HCT116 (cell line): ENCODE measurements at regions not wholly inside any gene's neighbourhood (a gene's known extent, or its start where the extent isn't known, plus 50 kb on each side); places are given as distances from the start of the nearest gene placed in this dataset.

Experiments used
- ATAC-seq: fragments of 200-7000 bp; cut with Tn5 transposase; 2 replicates; pipeline ENCODE4 v1.9.1; 2020; ENCODE audit warnings: mild to moderate bottlenecking, moderate library complexity
- BruUV-seq: library from RNA; stranded (reverse); fragments of 400-500 nt; replicated peaks from 2 replicates; lab custom pipeline; 2021; lab: Mats Ljungman, UMichigan
- CTCF ChIA-PET: fragments of 300-600 bp; sonication (Branson Sonifier 250); formaldehyde crosslinking; loops from one replicate; lab custom pipeline; 2021; ENCODE audit warnings: antibody characterized with exemption; lab: Charles Lee
- POLR2A ChIA-PET: fragments of 300-600, 350-600 bp; sonication (Branson Sonifier 250); formaldehyde crosslinking; loops from one replicate; lab custom pipeline; 2021; ENCODE audit warnings: antibody characterized with exemption; lab: Charles Lee
- RAD21 ChIA-PET, 2 experiments: fragments of 300-600 bp; sonication (Branson Sonifier 250); formaldehyde crosslinking; loops; one replicate each; lab custom pipeline; 2023; ENCODE audit warnings: low total read pairs in 2 of 2; ENCODE audit not compliant: uncharacterized antibody in 2 of 2, unreplicated experiment in 2 of 2, low non-redundant PET in 1 of 2; lab: Charles Lee
- DNase-seq: peaks from one replicate; pipeline ENCODE4 v3.0.0-alpha.2; 2010; ENCODE audit warnings: low read depth, low spot score
- H2AFZ ChIP-seq: fragments of 200-600 bp; shearing (Covaris generic), sonication (generic); 2 replicates; pipeline ENCODE4 v1.6.1; 2017; ENCODE audit warnings: low read depth, mixed run types, mixed read lengths, antibody characterized with exemption, low read length; ENCODE audit not compliant: poor library complexity, severe bottlenecking
- H3K27ac ChIP-seq: 2 replicates; pipeline ENCODE4 v1.5.1; 2012; ENCODE audit warnings: low read depth, low read length
- H3K27me3 ChIP-seq: fragments of 200-600 bp; sonication (generic); 2 replicates; pipeline ENCODE4 v1.6.1; 2016; ENCODE audit warnings: mixed run types, low read length, mixed read lengths; ENCODE audit not compliant: insufficient read depth
- H3K36me3 ChIP-seq, 2 experiments: fragments of 200-500 bp in 1 of 2; fragments of 200-600 bp in 1 of 2; sonication (Bioruptor generic) in 1 of 2; sonication (generic) in 1 of 2; 2 replicates each; pipeline versions ENCODE4 v1.5.1 to v1.6.1; 2014 to 2016; ENCODE audit warnings: low read length in 2 of 2, inconsistent platforms in 1 of 2, mixed read lengths in 1 of 2, mixed run types in 1 of 2; ENCODE audit not compliant: insufficient read depth in 2 of 2, control insufficient read depth in 1 of 2
- H3K4me1 ChIP-seq, 2 experiments: fragments of 200-600 bp in 1 of 2; sonication (generic) in 1 of 2; 2 replicates each; pipeline versions ENCODE4 v1.5.1 to v1.6.1; 2012 to 2017; ENCODE audit warnings: low read length in 2 of 2, inconsistent platforms in 1 of 2, mild to moderate bottlenecking in 1 of 2, mixed read lengths in 1 of 2, mixed run types in 1 of 2, moderate library complexity in 1 of 2; ENCODE audit not compliant: insufficient read depth in 2 of 2, control insufficient read depth in 1 of 2
- H3K4me2 ChIP-seq: fragments of 200-600 bp; sonication (generic); 2 replicates; pipeline ENCODE4 v1.6.1; 2017; ENCODE audit warnings: mixed run types, low read length, mixed read lengths
- H3K4me3 ChIP-seq, 2 experiments: fragments of 200-600 bp in 1 of 2; sonication (generic) in 1 of 2; replicated peaks in 1 of 2; 2 replicates each; pipeline ENCODE4 v1.5.1; 2011 to 2016; ENCODE audit warnings: low read length in 2 of 2, control low read depth in 1 of 2, low read depth in 1 of 2, mild to moderate bottlenecking in 1 of 2, mixed read lengths in 1 of 2, mixed run types in 1 of 2
- H3K79me2 ChIP-seq: fragments of 200-600 bp; sonication (generic); 2 replicates; pipeline ENCODE4 v1.6.1; 2017; ENCODE audit warnings: mild to moderate bottlenecking, mixed run types, low read length, moderate library complexity, mixed read lengths; ENCODE audit not compliant: insufficient read depth
- H3K9ac ChIP-seq: fragments of 200-600 bp; sonication (generic); 2 replicates; pipeline ENCODE4 v1.6.1; 2016; ENCODE audit warnings: low read length, mixed read lengths
- H3K9me2 ChIP-seq: fragments of 200-600 bp; sonication (generic), shearing (Covaris generic); 2 replicates; pipeline ENCODE4 v1.6.1; 2017; ENCODE audit warnings: mixed run types, mild to moderate bottlenecking, moderate library complexity; ENCODE audit not compliant: insufficient read depth
- H3K9me3 ChIP-seq, 2 experiments: fragments of 200-500 bp in 1 of 2; fragments of 200-600 bp in 1 of 2; sonication (Bioruptor generic) in 1 of 2; sonication (generic) in 1 of 2; 2 replicates each; pipeline ENCODE4 v1.6.1; 2014 to 2017; ENCODE audit warnings: low read length in 2 of 2, mixed read lengths in 2 of 2, inconsistent platforms in 1 of 2, low read depth in 1 of 2, mild to moderate bottlenecking in 1 of 2, mixed run types in 1 of 2, moderate library complexity in 1 of 2; ENCODE audit not compliant: control insufficient read depth in 1 of 2, insufficient read depth in 1 of 2
- H4K20me1 ChIP-seq: fragments of 200-600 bp; sonication (generic), shearing (Covaris generic); 2 replicates; pipeline ENCODE4 v1.6.1; 2017; ENCODE audit warnings: mixed run types, mild to moderate bottlenecking, moderate library complexity; ENCODE audit not compliant: insufficient read depth
- CBX3 ChIP-seq: IDR thresholded peaks from 2 replicates; pipeline ENCODE4 v1.6.1; 2012; ENCODE audit warnings: low read depth
- CEBPB ChIP-seq: IDR thresholded peaks from 2 replicates; pipeline ENCODE4 v1.6.1; 2012; ENCODE audit warnings: low read depth
- EGR1 ChIP-seq: IDR thresholded peaks from 2 replicates; pipeline ENCODE4 v1.6.1; 2012; ENCODE audit warnings: low read depth
- ELF1 ChIP-seq: IDR thresholded peaks from 2 replicates; pipeline ENCODE4 v1.6.1; 2012; ENCODE audit warnings: low read depth, borderline replicate concordance
- EZH2 ChIP-seq: fragments of 200-600 bp; sonication (generic); IDR thresholded peaks from 2 replicates; pipeline ENCODE4 v1.6.1; 2017; ENCODE audit warnings: antibody characterized with exemption, mixed run types
- JUND ChIP-seq: IDR thresholded peaks from 2 replicates; pipeline ENCODE4 v1.6.1; 2012
- POLR2A ChIP-seq: IDR thresholded peaks from 2 replicates; pipeline ENCODE4 v1.7.0; 2011; ENCODE audit warnings: borderline replicate concordance; ENCODE audit not compliant: insufficient read depth, insufficient read length; ENCODE audit errors: extremely low read depth
- POLR2AphosphoS5 ChIP-seq: IDR thresholded peaks from 2 replicates; pipeline ENCODE4 v1.6.1; 2011; ENCODE audit warnings: mild to moderate bottlenecking, low read depth, low read length, moderate library complexity
- SIN3A ChIP-seq: IDR thresholded peaks from 2 replicates; pipeline ENCODE4 v1.6.1; 2012; ENCODE audit warnings: low read depth
- SP1 ChIP-seq: IDR thresholded peaks from 2 replicates; pipeline ENCODE4 v1.6.1; 2012; ENCODE audit warnings: low read depth
- SRF ChIP-seq: IDR thresholded peaks from 2 replicates; pipeline ENCODE4 v1.6.1; 2012; ENCODE audit warnings: low read depth
- intact Hi-C: fragments of 100-400 bp; cut with micrococcal nuclease; formaldehyde crosslinking; loops from 2 replicates; pipeline ENCODE4 v1.10.0; 2022
- TF ChIP-seq, protein P1 (sequence below): IDR thresholded peaks from 2 replicates; pipeline ENCODE4 v1.6.1; 2011; ENCODE audit warnings: mild to moderate bottlenecking, low read length, moderate library complexity; ENCODE audit not compliant: insufficient replicate concordance; ENCODE audit errors: extremely low read depth
- TF ChIP-seq, protein P2 (sequence below), 3 experiments: fragments of 200-600 bp in 1 of 3; sonication (generic) in 1 of 3; IDR thresholded peaks in 2 of 3; conservative IDR thresholded peaks in 1 of 3; 2 replicates each; pipeline ENCODE4 v1.5.1; 2012 to 2017; ENCODE audit warnings: low read depth in 2 of 3, low read length in 2 of 3, antibody characterized with exemption in 1 of 3, borderline replicate concordance in 1 of 3, control low read depth in 1 of 3, mild to moderate bottlenecking in 1 of 3, mixed read lengths in 1 of 3, mixed run types in 1 of 3, moderate library complexity in 1 of 3; ENCODE audit not compliant: insufficient read depth in 1 of 3

DNA sequence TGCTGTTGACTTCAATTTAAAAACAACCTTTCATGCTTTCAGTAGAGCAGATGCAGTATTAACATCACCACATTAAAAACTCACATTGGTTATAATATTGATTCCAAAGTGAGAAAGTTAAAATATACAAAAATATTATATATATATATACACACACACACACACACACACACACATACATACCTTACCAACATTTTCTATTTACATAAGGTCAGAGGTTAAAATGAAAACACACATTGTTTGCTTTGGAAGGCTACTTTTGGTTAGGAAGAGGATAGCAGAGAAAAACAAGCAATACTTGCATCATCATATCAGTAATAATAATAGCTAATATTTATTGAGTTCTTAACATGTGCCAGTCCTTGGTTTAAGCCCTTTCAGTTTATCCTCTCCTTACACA, 226.5 kb downstream of the PPP4R3C start:
- no peak for ATAC-seq
- Histone ChIP-seq H3K9me2 (no peaks in the 10 kb centered on the region), H3K4me2 (no peak overlapping the region), H3K9me3 (no peaks in the 10 kb centered on the region), H2AFZ (no peak overlapping the region), H3K9ac (no peak overlapping the region), H3K36me3 (no peaks in the 10 kb centered on the region), H3K27me3 (no peaks in the 10 kb centered on the region), H3K4me3 (no peak overlapping the region), H3K4me1 (no peaks in the 10 kb centered on the region), H3K27ac (no peak overlapping the region), H3K79me2 (no peaks in the 10 kb centered on the region), H4K20me1 (no peaks in the 10 kb centered on the region)
- no peak for DNase-seq
- TF ChIP-seq POLR2A, result no peak
- no peak for TF ChIP-seq EGR1
- no peak for TF ChIP-seq SP1
- TF ChIP-seq CEBPB, result no peak
- no peak for TF ChIP-seq ELF1
- no peak for TF ChIP-seq POLR2AphosphoS5
- TF ChIP-seq, protein P1, sequence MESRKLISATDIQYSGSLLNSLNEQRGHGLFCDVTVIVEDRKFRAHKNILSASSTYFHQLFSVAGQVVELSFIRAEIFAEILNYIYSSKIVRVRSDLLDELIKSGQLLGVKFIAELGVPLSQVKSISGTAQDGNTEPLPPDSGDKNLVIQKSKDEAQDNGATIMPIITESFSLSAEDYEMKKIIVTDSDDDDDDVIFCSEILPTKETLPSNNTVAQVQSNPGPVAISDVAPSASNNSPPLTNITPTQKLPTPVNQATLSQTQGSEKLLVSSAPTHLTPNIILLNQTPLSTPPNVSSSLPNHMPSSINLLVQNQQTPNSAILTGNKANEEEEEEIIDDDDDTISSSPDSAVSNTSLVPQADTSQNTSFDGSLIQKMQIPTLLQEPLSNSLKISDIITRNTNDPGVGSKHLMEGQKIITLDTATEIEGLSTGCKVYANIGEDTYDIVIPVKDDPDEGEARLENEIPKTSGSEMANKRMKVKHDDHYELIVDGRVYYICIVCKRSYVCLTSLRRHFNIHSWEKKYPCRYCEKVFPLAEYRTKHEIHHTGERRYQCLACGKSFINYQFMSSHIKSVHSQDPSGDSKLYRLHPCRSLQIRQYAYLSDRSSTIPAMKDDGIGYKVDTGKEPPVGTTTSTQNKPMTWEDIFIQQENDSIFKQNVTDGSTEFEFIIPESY, result no peak
- TF ChIP-seq SIN3A, result no peak
- no peak for TF ChIP-seq EZH2
- TF ChIP-seq CBX3, result no peak
- no peak for TF ChIP-seq SRF
- no peak for TF ChIP-seq JUND
- TF ChIP-seq, protein P2, sequence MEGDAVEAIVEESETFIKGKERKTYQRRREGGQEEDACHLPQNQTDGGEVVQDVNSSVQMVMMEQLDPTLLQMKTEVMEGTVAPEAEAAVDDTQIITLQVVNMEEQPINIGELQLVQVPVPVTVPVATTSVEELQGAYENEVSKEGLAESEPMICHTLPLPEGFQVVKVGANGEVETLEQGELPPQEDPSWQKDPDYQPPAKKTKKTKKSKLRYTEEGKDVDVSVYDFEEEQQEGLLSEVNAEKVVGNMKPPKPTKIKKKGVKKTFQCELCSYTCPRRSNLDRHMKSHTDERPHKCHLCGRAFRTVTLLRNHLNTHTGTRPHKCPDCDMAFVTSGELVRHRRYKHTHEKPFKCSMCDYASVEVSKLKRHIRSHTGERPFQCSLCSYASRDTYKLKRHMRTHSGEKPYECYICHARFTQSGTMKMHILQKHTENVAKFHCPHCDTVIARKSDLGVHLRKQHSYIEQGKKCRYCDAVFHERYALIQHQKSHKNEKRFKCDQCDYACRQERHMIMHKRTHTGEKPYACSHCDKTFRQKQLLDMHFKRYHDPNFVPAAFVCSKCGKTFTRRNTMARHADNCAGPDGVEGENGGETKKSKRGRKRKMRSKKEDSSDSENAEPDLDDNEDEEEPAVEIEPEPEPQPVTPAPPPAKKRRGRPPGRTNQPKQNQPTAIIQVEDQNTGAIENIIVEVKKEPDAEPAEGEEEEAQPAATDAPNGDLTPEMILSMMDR (IDR thresholded peaks at IDR 0.05 in 2 of 3, conservative IDR thresholded peaks at IDR 0.05 in 1 of 3; ENCODE audit: borderline replicate concordance in 1 of 3, insufficient read depth in 1 of 3, low read depth in 2 of 3, low read length in 2 of 3), result no peak
- ChIA-PET CTCF (no interaction called here), POLR2A (no interaction called here), RAD21 (no interaction called here)
- BruUV-seq, result no TSS peak
- intact Hi-C loops, result no loop called here
